ENCODE measurements at regions not wholly inside any gene's neighbourhood (a gene's known extent, or its start where the extent isn't known, plus 50 kb on each side); places are given as distances from the start of the nearest gene placed in this dataset.
A peak's percentile ranks its signal among the peaks of the same experiment; 100 is the strongest.

DNA sequence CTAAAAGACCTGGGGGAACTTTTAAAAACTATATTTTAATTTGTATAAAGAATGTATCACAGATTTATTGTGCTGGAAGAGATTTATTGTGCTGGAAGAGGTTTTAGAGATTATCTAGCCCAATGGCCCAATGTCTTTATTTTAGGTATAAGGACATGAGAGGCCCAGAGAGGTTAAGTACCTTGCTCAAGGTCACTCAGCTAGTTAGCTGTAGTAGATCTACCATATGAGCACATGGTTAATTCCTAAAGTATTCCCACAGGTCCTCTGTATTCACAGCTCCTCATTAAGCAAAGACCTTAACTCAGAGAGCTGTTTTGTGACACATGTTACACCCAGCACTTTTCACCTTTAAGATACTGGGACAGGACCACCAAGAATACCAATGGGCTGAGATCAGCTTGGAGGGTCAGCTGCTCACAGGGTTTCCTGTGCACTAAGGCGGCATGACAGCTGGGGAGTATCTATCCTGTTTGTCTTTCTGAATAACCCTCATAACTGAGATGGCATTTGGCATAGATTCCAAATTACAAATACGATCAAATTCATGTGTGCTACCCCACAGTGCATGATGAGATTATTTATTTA is 143.1 kb upstream of the TBL1XR1 start:
- TF ChIP-seq POLR2AphosphoS5 (IDR thresholded peaks at IDR 0.05): no peak
- no peak for TF ChIP-seq POLR2A (IDR thresholded peaks at IDR 0.05)
- no peak for TF ChIP-seq CTCF (IDR thresholded peaks at IDR 0.05)
- intact Hi-C loops (cut with DNase I; ENCODE audit: low total_unique reads): no loop called here
- Histone ChIP-seq H3K4me3 (no peak overlapping the region), H3K4me1 (peaks cover 0 to 4% of the 10 kb centered on the region in 2 donors), H3K9me3 (no peaks in the 10 kb centered on the region), H3K27me3 (no peaks in the 10 kb centered on the region), H3K27ac (no peak overlapping the region), H3K36me3 (no peaks in the 10 kb centered on the region)
- DNase-seq (ENCODE audit: low spot score in 2 of 2): no peak

- Histone ChIP-seq H3K9me3 (no peaks in the 10 kb centered on the region), H3K4me1 (peaks cover 0 to 7% of the 10 kb centered on the region in 2 donors), H3K4me3 (no peak overlapping the region), H3K36me3 (no peaks in the 10 kb centered on the region), H3K27me3 (no peaks in the 10 kb centered on the region), H3K27ac (peak overlapping the region in 1 of 2 donors; percentile 26)
- intact Hi-C loops (cut with DNase I; ENCODE audit: low total_unique reads): no loop called here
- DNase-seq (ENCODE audit: low spot score in 2 of 2): no peak
- TF ChIP-seq POLR2A (IDR thresholded peaks at IDR 0.05): no peak
- no peak for TF ChIP-seq POLR2AphosphoS5 (IDR thresholded peaks at IDR 0.05)
- TF ChIP-seq CTCF (IDR thresholded peaks at IDR 0.05): no peak
Measured at GRCh38 chr3:177341736-177342419, 144.6 kb upstream of the TBL1XR1 start.

- no peaks in the 10 kb centered on the region for H3K9me3 ChIP-seq
- DNase-seq (ENCODE audit: low spot score in 2 of 2): no peak
- TF ChIP-seq POLR2AphosphoS5 (IDR thresholded peaks at IDR 0.05) (no peak), POLR2A (IDR thresholded peaks at IDR 0.05) (no peak), CTCF (IDR thresholded peaks at IDR 0.05) (no peak)
- H3K27me3 ChIP-seq: no peaks in the 10 kb centered on the region
- intact Hi-C loops (cut with DNase I; ENCODE audit: low total_unique reads): no loop called here
- H3K27ac ChIP-seq: no peak overlapping the region
- no peaks in the 10 kb centered on the region for H3K36me3 ChIP-seq
- H3K4me3 ChIP-seq: no peak overlapping the region
- peaks cover 0 to 7% of the 10 kb centered on the region in 2 donors for H3K4me1 ChIP-seq
Measured at GRCh38 chr3:177343122-177343625, 145.9 kb upstream of the TBL1XR1 start.

DNA sequence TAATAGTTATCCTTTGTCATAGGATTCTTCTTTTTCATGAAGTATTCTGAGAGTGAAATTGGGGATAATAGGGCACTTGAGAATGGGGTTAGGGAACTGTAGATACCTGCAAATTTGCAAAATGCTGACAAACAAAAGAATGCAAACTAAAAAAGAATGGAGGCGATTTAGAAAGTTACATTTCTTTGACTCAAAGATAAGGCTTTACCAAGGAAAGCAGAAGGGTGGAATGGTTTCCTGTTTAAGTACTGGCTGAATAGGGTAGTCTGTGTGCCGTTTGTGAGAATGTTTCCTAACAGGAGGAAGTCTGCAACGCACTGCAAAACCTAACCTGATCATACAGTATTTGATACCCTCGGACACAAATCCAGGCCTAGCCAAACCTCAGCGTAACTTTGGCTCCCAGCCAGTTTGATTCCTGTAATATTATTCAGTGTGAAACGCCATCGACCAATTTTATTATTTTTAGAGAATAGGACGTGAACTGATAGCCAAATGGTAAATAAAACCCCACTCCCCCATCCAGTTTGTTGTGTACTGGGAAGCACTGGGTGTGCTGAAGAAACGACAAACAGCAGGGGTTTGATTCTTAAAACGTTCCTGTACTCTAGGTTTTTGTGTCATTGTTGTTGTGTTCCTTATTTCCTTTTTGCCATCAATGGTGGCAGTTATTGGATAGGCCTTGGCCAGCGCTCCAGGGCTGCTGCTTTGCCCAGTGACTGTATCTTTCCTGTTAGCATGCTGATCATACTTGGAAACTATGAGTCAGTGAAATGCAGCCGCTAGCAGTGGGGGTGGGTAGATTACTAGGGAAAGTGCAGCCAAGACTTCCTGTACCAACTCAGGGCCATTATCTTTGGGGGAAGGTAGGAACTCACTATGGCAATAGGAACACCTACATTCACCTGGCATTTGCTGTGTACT is 148.0 kb upstream of the TBL1XR1 start:
- intact Hi-C loops (cut with DNase I; ENCODE audit: low total_unique reads): no loop called here
- TF ChIP-seq POLR2A (IDR thresholded peaks at IDR 0.05): no peak
- TF ChIP-seq POLR2AphosphoS5 (IDR thresholded peaks at IDR 0.05): peak; percentile 91 to 97 (median 96)
- Histone ChIP-seq H3K4me1 (peaks cover 0 to 7% of the 10 kb centered on the region in 2 donors), H3K4me3 (no peak overlapping the region), H3K36me3 (no peaks in the 10 kb centered on the region), H3K27me3 (no peaks in the 10 kb centered on the region), H3K9me3 (no peaks in the 10 kb centered on the region), H3K27ac (peak overlapping the region; percentile 86 to 92)
- DNase-seq (ENCODE audit: low spot score in 2 of 2): peak; percentile 86 to 92

DNA sequence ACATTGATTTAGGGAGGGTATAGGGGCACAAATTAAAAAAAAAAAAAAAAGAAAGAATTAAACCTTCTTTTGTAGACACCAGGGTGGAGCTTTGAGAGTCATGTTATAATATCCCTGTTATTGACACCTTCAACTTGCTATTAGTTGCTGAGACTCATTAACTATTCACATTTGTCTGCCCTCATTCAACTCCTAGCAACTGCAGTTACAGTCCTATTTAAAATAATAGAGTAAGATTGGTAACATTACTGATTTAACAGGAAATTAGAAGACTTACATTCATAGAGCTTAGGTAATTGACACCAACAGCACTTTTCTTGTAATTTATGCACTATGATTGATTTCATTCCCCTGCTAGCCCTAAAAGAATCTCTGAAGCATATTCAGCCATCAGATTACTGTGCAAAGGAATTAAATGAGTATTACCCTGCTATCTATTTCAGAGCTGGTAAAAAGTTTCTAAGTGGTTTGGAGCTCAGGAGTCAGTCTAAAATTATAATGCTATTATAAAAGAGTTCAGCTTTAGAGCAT is 148.8 kb upstream of the TBL1XR1 start:
- TF ChIP-seq CTCF (IDR thresholded peaks at IDR 0.05) (no peak), POLR2A (IDR thresholded peaks at IDR 0.05) (no peak), POLR2AphosphoS5 (IDR thresholded peaks at IDR 0.05) (no peak)
- intact Hi-C loops (cut with DNase I; ENCODE audit: low total_unique reads): no loop called here
- DNase-seq (ENCODE audit: low spot score in 2 of 2): no peak
- no peak overlapping the region for H3K4me3 ChIP-seq
- H3K4me1 ChIP-seq: peaks cover 0 to 7% of the 10 kb centered on the region in 2 donors
- H3K9me3 ChIP-seq: no peaks in the 10 kb centered on the region
- no peaks in the 10 kb centered on the region for H3K36me3 ChIP-seq
- no peaks in the 10 kb centered on the region for H3K27me3 ChIP-seq
- H3K27ac ChIP-seq: peak overlapping the region; percentile 60 to 86

Data from breast epithelium (tissue), 4 donors.